ENCODE measurements at regions not wholly inside any gene's neighbourhood (a gene's known extent, or its start where the extent isn't known, plus 50 kb on each side); places are given as distances from the start of the nearest gene placed in this dataset.
"Not testable (repeated sequence)": the region's sequence is repeated elsewhere in the genome, so short reads cannot be mapped to it uniquely, and the experiment has no call there.

- H3K4me1 Mint-ChIP-seq (ENCODE audit: low read depth) = no peaks in the 10 kb centered on the region
- H3K36me3 ChIP-seq (ENCODE audit: insufficient read depth, low read length) = no peaks in the 10 kb centered on the region
- no peak for ATAC-seq (ENCODE audit: poor library complexity)
- no peaks in the 10 kb centered on the region for H3K27me3 Mint-ChIP-seq
- no peak for DNase-seq
- H3K4me3 ChIP-seq (ENCODE audit: low read length) = no peak overlapping the region
- no peak overlapping the region for H3K27ac Mint-ChIP-seq
- intact Hi-C loops (cut with DNase I, micrococcal nuclease) = no loop called here
- POLR2A ChIA-PET = no interaction called here
- H3K4me1 ChIP-seq (ENCODE audit: insufficient read depth, low read length) = no peaks in the 10 kb centered on the region
- H3K27me3 ChIP-seq (ENCODE audit: control insufficient read depth in 1 of 2, insufficient read depth in 2 of 2, low read length in 2 of 2) = no peaks in the 10 kb centered on the region
- TF ChIP-seq CTCF (IDR thresholded peaks at IDR 0.05) = no peak
- H3K9me3 Mint-ChIP-seq = peaks cover 6% of the 10 kb centered on the region
- H3K9me3 ChIP-seq (ENCODE audit: control insufficient read depth in 1 of 2, insufficient read depth in 1 of 2, low read length in 2 of 2) = no peaks in the 10 kb centered on the region
- H3K36me3 Mint-ChIP-seq (ENCODE audit: low read depth) = no peaks in the 10 kb centered on the region
- CTCF ChIA-PET = no interaction called here
- H3K4me3 Mint-ChIP-seq = no peak overlapping the region
- H3K27ac ChIP-seq (ENCODE audit: low read depth in 1 of 2, low read length in 2 of 2) = no peak overlapping the region
These were observed 107.2 kb downstream of the SCG2 start for GRCh38 chr2:223494942-223495341.

GRCh38 chr2:223496853-223497252, 105.3 kb downstream of the SCG2 start:
- intact Hi-C loops (cut with DNase I, micrococcal nuclease); H3K4me1 Mint-ChIP-seq (ENCODE audit: low read depth); DNase-seq; H3K36me3 ChIP-seq (ENCODE audit: insufficient read depth, low read length); H3K4me3 ChIP-seq (ENCODE audit: low read length); H3K27me3 ChIP-seq (ENCODE audit: control insufficient read depth in 1 of 2, insufficient read depth in 2 of 2, low read length in 2 of 2); H3K27me3 Mint-ChIP-seq; H3K27ac ChIP-seq (ENCODE audit: low read depth in 1 of 2, low read length in 2 of 2); H3K36me3 Mint-ChIP-seq (ENCODE audit: low read depth); H3K9me3 ChIP-seq (ENCODE audit: control insufficient read depth in 1 of 2, insufficient read depth in 1 of 2, low read length in 2 of 2); H3K4me1 ChIP-seq (ENCODE audit: insufficient read depth, low read length); H3K4me3 Mint-ChIP-seq; H3K9me3 Mint-ChIP-seq; CTCF ChIA-PET; ATAC-seq (ENCODE audit: poor library complexity); POLR2A ChIA-PET; H3K27ac Mint-ChIP-seq: not testable (repeated sequence)

- no peaks in the 10 kb centered on the region for H3K27me3 ChIP-seq (ENCODE audit: control insufficient read depth in 1 of 2, insufficient read depth in 2 of 2, low read length in 2 of 2)
- TF ChIP-seq CTCF (IDR thresholded peaks at IDR 0.05) = no peak
- no peak overlapping the region for H3K27ac ChIP-seq (ENCODE audit: low read depth in 1 of 2, low read length in 2 of 2)
- ATAC-seq (ENCODE audit: poor library complexity) (no peak), DNase-seq (no peak)
- Mint-ChIP-seq H3K36me3 (ENCODE audit: low read depth) (no peaks in the 10 kb centered on the region), H3K9me3 (peaks cover 2% of the 10 kb centered on the region), H3K27me3 (no peaks in the 10 kb centered on the region), H3K4me1 (ENCODE audit: low read depth) (no peaks in the 10 kb centered on the region), H3K27ac (no peak overlapping the region), H3K4me3 (no peak overlapping the region)
- ChIA-PET CTCF (no interaction called here), POLR2A (no interaction called here)
- H3K9me3 ChIP-seq (ENCODE audit: control insufficient read depth in 1 of 2, insufficient read depth in 1 of 2, low read length in 2 of 2) = no peaks in the 10 kb centered on the region
- intact Hi-C loops (cut with DNase I, micrococcal nuclease) = no loop called here
- no peak overlapping the region for H3K4me3 ChIP-seq (ENCODE audit: low read length)
- no peaks in the 10 kb centered on the region for H3K36me3 ChIP-seq (ENCODE audit: insufficient read depth, low read length)
- H3K4me1 ChIP-seq (ENCODE audit: insufficient read depth, low read length) = no peaks in the 10 kb centered on the region
These were observed 101.5 kb downstream of the SCG2 start for GRCh38 chr2:223500709-223501108.

GRCh38 chr2:223501641-223502040, 100.5 kb downstream of the SCG2 start:
- intact Hi-C loops (cut with DNase I, micrococcal nuclease) = no loop called here
- H3K27ac Mint-ChIP-seq = no peak overlapping the region
- no peaks in the 10 kb centered on the region for H3K36me3 Mint-ChIP-seq (ENCODE audit: low read depth)
- H3K27ac ChIP-seq (ENCODE audit: low read depth in 1 of 2, low read length in 2 of 2) = no peak overlapping the region
- H3K4me1 ChIP-seq (ENCODE audit: insufficient read depth, low read length) = no peaks in the 10 kb centered on the region
- ATAC-seq (ENCODE audit: poor library complexity) = no peak
- no peaks in the 10 kb centered on the region for H3K36me3 ChIP-seq (ENCODE audit: insufficient read depth, low read length)
- ChIA-PET POLR2A (no interaction called here), CTCF (no interaction called here)
- H3K9me3 ChIP-seq (ENCODE audit: control insufficient read depth in 1 of 2, insufficient read depth in 1 of 2, low read length in 2 of 2) = no peaks in the 10 kb centered on the region
- H3K27me3 ChIP-seq (ENCODE audit: control insufficient read depth in 1 of 2, insufficient read depth in 2 of 2, low read length in 2 of 2) = no peaks in the 10 kb centered on the region
- H3K4me3 ChIP-seq (ENCODE audit: low read length) = no peak overlapping the region
- H3K4me3 Mint-ChIP-seq = no peak overlapping the region
- TF ChIP-seq CTCF (IDR thresholded peaks at IDR 0.05) = no peak
- DNase-seq = no peak
- H3K4me1 Mint-ChIP-seq (ENCODE audit: low read depth) = no peaks in the 10 kb centered on the region
- no peaks in the 10 kb centered on the region for H3K27me3 Mint-ChIP-seq
- H3K9me3 Mint-ChIP-seq = peaks cover 2% of the 10 kb centered on the region

Data from CD4-positive, alpha-beta T cell (primary cell).